ENCODE measurements at regions not wholly inside any gene's neighbourhood (a gene's known extent, or its start where the extent isn't known, plus 50 kb on each side); places are given as distances from the start of the nearest gene placed in this dataset.
A peak's percentile ranks its signal among the peaks of the same experiment; 100 is the strongest.
"Not testable (repeated sequence)": the region's sequence is repeated elsewhere in the genome, so short reads cannot be mapped to it uniquely, and the experiment has no call there.

DNA sequence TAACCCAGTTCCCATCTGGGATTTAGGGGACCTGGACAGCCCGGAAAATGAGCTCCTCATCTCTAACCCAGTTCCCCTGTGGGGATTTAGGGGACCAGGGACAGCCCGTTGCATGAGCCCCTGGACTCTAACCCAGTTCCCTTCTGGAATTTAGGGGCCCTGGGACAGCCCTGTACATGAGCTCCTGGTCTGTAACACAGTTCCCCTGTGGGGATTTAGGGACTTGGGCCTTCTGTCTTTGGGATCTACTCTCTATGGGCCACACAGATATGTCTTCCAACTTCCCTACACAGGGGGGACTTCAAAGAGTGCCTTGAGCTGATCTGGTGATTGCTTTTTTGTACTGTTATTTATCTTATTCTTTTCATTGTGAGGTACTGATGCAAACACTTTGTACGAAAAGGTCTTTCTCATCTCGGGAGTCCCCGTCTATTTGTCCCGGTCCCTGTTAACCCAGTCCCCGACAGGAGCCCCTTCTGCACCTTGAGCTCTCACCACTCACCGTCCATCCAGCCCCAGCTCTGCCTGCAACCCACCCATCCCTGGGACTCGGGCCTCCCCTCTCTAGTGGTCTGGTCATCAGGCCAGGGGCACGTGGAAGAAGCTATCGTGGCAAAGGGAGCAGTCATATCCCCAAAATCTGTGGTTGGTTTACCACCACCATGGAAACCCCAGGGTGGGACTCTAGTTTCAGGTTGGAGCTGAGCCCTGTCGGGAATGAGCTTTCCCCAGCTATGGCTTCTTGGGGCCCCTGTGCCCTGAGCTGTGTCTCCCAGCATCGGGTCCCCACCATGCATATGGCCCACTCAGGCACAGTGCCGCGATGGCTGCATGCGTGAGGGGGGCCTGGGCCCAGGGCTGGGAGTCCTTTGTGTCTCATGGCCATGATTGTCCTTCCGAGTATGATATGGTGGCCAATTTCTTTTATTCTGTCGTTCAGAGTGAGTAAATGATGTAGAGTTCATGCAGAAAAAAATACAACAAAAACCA is 270.4 kb upstream of the PLCXD1 start:
- not testable (repeated sequence) for H3K9me3 ChIP-seq (ENCODE audit: control insufficient read depth, insufficient read depth, low read length); H3K36me3 ChIP-seq (ENCODE audit: insufficient read depth, low read length); H3K9ac ChIP-seq (ENCODE audit: low read depth, low read length); H3K4me1 ChIP-seq (ENCODE audit: insufficient read depth, low read length)

DNA sequence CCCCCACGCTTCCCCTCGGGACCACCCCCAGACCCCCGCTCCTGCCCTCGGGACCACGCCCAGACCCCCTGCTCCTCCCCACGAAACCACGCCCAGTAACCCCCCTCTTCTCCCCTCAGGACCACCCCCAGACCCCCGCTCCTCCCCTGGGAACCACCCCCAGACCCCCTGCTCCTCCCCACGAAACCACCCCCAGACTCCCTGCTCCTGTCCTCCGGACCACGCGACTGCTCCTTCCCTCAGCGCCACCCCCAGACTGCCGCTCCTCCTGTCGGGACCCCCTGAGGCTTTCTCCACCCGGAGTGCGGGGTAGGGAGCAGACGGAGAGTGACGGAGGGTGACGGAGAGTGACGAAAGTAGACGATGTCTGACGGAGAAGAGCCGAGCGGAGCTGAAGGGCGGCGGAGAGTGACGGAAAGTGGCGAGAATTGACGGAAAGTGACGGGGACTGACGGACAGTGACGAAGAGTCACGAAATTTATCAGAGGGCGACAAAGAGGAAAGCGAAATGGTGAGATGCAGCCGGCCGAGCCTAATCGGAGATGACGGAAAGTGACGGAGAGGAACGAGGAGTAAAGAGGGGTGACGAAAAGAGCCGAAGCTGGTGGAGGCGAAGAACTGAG is 267.2 kb upstream of the PLCXD1 start:
- not testable (repeated sequence) for H3K4me1 ChIP-seq (ENCODE audit: insufficient read depth, low read length); H3K9ac ChIP-seq (ENCODE audit: low read depth, low read length); H3K36me3 ChIP-seq (ENCODE audit: insufficient read depth, low read length); H3K9me3 ChIP-seq (ENCODE audit: control insufficient read depth, insufficient read depth, low read length)

DNA sequence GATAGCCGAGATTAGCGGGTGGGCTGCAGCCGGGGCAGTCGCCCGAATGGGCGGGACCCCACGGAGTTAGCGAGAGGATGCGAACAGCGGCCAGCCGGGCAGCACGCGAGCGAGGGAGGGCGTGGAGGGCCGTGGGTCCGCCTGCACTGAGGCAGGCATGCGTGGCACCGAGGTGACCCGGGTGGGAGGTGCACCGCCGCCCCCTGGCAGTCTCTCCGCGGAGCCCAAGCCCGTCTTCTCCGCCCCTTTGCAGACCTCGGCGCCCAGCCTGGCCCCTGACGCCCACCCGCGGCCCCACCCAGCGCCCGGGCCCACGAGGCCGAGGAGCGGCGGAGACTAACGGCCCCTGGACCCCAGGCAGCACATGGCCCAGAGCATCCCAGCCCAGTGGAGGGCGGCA is 266.7 kb upstream of the PLCXD1 start:
- not testable (repeated sequence) for H3K4me1 ChIP-seq (ENCODE audit: insufficient read depth, low read length); H3K36me3 ChIP-seq (ENCODE audit: insufficient read depth, low read length); H3K9me3 ChIP-seq (ENCODE audit: control insufficient read depth, insufficient read depth, low read length)
- peak overlapping the region; percentile 20; the same call in 1 of the 2 replicates for H3K9ac ChIP-seq (ENCODE audit: low read depth, low read length)

DNA sequence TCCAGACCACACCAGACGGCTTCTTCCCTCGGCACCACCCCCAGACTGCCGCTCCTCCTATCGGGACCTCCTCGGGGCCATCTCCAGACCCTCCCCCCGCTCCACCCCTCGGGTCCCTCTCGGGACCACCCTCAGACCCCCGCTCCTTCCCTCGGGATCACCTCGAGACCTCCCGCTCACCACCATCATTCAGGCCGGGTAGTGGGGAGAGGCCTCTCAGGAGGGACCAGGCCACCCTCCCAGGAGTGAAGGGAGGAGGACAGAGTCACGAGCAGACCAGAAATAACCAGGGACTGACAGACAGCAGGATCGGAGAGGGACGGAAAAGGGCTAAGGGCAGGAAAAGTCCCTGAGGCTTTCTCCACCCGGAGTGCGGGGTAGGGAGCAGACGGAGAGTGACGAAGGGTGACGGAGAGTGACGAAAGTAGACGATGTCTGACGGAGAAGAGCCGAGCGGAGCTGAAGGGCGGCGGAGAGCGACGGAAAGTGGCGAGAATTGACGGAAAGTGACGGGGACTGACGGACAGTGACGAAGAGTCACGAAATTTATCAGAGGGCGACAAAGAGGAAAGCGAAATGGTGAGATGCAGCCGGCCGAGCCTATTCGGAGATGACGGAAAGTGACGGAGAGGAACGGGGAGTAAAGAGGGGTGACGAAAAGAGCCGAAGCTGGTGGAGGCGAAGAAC is 262.3 kb upstream of the PLCXD1 start:
- H3K9me3 ChIP-seq (ENCODE audit: control insufficient read depth, insufficient read depth, low read length); H3K9ac ChIP-seq (ENCODE audit: low read depth, low read length); H3K4me1 ChIP-seq (ENCODE audit: insufficient read depth, low read length); H3K36me3 ChIP-seq (ENCODE audit: insufficient read depth, low read length): not testable (repeated sequence)

DNA sequence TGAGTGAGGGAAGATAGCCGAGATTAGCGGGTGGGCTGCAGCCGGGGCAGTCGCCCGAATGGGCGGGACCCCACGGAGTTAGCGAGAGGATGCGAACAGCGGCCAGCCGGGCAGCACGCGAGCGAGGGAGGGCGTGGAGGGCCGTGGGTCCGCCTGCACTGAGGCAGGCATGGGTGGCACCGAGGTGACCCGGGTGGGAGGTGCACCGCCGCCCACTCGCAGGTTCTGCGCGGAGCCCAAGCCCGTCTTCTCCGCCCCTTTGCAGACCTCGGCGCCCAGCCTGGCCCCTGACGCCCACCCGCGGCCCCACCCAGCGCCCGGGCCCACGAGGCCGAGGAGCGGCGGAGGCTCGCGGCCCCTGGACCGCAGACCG is 261.7 kb upstream of the PLCXD1 start:
- H3K36me3 ChIP-seq (ENCODE audit: insufficient read depth, low read length); H3K9ac ChIP-seq (ENCODE audit: low read depth, low read length): not testable (repeated sequence)

DNA sequence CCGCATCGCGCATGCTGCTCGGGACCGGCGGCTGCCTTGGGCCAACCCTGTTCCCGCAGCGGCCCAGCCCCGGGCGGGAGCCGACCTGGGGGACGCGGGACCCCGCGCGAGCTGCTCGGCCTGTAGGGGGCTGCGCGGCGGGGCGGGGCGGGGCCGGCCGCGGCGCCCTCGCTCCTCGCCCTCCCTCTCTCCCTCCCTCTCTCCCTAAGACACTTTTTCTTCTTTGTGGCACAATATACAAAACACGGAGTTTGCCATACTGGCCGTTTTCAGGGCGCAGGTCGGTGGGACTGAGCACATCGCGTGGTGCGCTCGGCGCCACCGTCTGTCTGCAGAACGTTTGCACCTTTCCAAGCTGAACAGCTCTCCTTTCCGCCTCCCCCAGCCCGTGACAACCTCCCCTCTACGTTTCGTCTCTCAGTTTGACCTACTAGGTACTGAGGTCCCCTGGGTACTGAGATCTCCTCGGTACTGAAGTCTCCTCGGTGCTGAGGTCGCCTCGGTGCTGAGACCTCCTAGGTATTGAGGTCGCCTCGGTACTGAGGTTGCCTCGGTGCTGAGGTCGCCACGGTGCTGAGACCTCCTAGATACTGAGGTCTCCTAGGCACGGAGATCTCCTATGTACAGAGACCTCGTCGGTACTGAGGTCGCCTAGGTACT is 261.1 kb upstream of the PLCXD1 start:
- H3K9ac ChIP-seq (ENCODE audit: low read depth, low read length): peak overlapping the region; percentile 66
- no peaks in the 10 kb centered on the region for H3K9me3 ChIP-seq (ENCODE audit: control insufficient read depth, insufficient read depth, low read length)
- no peaks in the 10 kb centered on the region; the same call in 1 of the 2 replicates for H3K4me1 ChIP-seq (ENCODE audit: insufficient read depth, low read length)
- no peaks in the 10 kb centered on the region for H3K36me3 ChIP-seq (ENCODE audit: insufficient read depth, low read length)

More for the DNA sequence above, 261.7 kb upstream of the PLCXD1 start:
- not testable (repeated sequence) for H3K9me3 ChIP-seq (ENCODE audit: control insufficient read depth, insufficient read depth, low read length); H3K4me1 ChIP-seq (ENCODE audit: insufficient read depth, low read length)

DNA sequence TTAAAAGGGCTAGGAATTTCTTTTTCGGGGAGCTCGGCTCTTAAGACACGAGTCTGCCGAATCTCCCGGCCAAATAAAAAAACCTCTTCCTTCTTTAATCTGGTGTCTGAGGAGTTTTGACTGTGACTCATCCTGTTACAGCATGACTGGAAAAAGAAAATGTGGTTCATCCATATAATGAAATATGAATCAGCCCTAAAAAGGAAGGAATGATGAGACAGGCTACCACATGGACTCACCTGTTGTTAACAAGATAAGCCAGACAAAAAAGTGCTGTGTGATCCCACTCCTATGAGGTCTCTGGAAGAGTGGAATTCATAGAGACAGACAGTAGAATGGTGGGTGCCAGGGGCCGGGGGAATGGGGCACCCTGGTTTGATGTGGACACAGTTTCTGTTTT is 257.0 kb upstream of the PLCXD1 start:
- H3K36me3 ChIP-seq (ENCODE audit: insufficient read depth, low read length); H3K9me3 ChIP-seq (ENCODE audit: control insufficient read depth, insufficient read depth, low read length); H3K4me1 ChIP-seq (ENCODE audit: insufficient read depth, low read length); H3K9ac ChIP-seq (ENCODE audit: low read depth, low read length): not testable (repeated sequence)

All from ES-I3 (cell line).